GM12874 (cell line): ENCODE measurements at regions not wholly inside any gene's neighbourhood (a gene's known extent, or its start where the extent isn't known, plus 50 kb on each side); places are given as distances from the start of the nearest gene placed in this dataset.

Experiments
- TF ChIP-seq, protein P1 (sequence below): IDR thresholded peaks from 2 replicates; pipeline ENCODE4 v1.5.1; 2011; ENCODE audit warnings: low read depth, mild to moderate bottlenecking, control low read depth, low read length, moderate library complexity; ENCODE audit not compliant: insufficient read depth

- TF ChIP-seq, protein P1, sequence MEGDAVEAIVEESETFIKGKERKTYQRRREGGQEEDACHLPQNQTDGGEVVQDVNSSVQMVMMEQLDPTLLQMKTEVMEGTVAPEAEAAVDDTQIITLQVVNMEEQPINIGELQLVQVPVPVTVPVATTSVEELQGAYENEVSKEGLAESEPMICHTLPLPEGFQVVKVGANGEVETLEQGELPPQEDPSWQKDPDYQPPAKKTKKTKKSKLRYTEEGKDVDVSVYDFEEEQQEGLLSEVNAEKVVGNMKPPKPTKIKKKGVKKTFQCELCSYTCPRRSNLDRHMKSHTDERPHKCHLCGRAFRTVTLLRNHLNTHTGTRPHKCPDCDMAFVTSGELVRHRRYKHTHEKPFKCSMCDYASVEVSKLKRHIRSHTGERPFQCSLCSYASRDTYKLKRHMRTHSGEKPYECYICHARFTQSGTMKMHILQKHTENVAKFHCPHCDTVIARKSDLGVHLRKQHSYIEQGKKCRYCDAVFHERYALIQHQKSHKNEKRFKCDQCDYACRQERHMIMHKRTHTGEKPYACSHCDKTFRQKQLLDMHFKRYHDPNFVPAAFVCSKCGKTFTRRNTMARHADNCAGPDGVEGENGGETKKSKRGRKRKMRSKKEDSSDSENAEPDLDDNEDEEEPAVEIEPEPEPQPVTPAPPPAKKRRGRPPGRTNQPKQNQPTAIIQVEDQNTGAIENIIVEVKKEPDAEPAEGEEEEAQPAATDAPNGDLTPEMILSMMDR: no peak
Measured at GRCh38 chr16:54375071-54375470, 88.5 kb upstream of the IRX3 start.

- TF ChIP-seq, protein P1: no peak
Measured at GRCh38 chr16:54373534-54374520, 87.2 kb upstream of the IRX3 start.

DNA sequence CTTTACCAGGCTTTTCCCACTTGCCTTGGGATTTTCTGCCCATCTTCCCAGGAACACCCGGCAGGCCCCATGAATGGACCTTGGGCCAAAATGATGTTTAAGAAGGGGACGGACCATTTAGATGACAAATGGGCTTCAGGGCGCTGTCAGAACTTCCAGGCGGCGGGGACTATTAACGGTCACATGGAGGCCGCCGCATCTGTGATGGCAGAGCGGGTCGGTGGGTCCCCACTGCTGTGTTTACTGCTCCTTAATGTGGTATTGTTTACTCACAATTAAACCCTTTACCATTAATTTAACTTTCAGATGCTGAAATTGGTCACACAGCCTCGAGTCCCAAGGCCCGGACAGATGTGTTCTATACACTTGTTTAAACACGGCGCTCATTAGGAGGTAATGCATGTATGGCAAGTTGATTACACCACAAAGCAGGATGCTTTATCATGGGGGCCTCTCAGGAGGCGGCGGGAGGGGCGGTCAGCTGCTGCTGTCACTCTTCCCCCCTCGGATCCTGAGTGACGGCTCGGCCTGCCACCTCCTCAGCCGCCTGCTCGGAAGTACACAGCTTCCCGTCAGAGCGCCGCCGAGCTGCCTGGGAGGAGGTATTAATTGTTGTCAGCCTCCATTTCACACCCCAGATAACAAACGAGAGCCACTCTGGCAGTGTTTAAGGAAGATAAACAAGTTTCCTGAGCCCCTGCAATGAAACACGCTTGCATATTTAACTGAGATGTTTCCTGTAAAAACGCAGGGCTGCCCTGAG lies 83.9 kb upstream of the IRX3 start:
- TF ChIP-seq, protein P1: no peak

DNA sequence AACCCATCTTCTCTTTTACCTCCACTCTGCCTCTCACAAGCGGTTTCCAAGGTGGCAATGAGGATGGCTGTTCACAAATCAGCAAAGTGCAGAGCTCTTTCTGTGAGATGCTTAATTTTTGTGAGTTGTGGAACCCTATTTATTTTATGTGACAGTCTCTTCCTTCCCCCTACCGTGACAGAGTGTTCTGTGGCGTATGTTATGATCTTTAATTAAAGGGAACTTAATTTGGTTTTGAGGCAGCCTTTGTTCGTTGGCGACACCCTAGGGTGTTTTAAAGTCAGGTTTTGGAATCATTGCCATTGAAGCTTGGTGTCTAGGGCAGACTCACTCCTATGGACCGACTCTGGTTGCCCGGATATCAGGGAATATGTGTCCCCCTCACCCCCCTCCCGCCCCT lies 83.3 kb upstream of the IRX3 start:
- TF ChIP-seq, protein P1: no peak

- TF ChIP-seq, protein P1: no peak
Measured at GRCh38 chr16:54366943-54367342, 80.4 kb upstream of the IRX3 start.

DNA sequence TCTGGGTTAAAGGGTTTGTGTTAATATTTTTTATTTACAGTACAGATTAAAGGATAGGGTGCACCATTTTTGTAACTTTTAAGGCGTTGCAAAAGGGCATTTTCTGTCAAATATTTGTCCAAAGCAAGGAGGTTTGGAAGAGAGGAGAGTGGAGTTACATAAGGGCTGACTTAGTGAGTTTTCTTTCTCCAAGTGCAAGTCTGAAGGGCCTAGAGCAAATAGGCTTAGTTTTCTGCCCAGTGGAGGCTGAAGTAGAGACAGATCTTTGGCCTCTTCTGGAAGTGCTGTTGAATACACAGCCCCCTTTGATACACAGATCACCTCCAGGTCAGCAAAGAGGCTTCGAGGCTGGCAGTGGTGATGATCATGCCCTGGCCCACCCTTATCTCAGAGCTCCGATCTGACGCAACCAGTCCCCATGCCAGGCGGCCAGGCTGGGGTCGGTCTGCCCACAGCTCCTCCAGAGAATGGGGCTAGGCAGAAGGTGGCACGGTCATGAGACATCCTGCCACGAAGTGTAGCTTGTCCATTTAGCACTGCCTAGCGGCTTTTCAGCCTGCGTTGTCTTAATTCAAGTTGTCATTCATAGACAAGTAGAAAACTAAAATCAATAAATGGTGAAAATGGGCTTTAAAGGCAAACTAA lies 79.5 kb upstream of the IRX3 start:
- TF ChIP-seq, protein P1: no peak

DNA sequence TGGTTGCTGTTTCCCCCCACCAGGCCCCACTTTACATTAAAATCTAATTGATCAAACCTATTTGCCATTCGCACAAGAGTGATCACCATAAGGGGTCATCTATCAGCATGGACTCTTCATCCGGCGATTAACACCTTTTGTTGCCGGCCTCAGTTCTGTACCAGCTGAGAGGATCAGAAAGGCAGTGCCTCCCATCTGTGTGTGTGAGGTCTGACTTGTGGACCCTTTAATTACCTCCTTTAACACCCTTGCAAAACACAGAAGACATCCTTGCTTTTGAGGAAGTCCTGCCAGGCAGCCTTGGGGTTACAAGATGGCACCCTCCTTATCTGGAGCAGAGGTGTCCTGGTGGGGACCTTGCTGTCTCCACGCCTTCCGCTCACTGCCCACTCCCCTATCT lies 77.2 kb upstream of the IRX3 start:
- TF ChIP-seq, protein P1: no peak
